ENCODE measurements at regions not wholly inside any gene's neighbourhood (a gene's known extent, or its start where the extent isn't known, plus 50 kb on each side); places are given as distances from the start of the nearest gene placed in this dataset.

DNA sequence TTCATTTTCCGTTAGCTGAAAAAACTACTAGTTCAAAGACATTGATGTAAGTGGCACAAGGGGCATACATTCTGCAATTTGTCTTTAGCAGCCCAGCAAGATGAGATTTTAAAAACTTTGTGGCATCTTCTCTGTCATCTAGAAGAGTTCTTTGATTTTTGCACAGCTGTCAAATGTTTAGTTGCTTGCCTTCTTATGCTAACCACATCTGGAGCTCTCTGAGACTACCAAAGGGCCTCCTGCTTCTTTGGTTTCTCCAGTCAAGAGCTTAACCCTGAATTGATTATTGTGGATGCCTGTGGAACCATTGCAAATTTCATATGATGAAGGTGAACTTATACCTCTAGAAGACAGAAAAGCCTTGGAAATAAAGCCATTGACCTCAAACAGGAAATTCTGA lies 468.7 kb upstream of the RGMA start:
- DNase-seq, result no peak
- no peak overlapping the region for H3K23ac ChIP-seq (ENCODE audit: low read length in 2 of 2)
- H3K36me3 ChIP-seq (ENCODE audit: control insufficient read depth in 1 of 2, insufficient read depth in 2 of 2, low read depth in 1 of 2, low read length in 2 of 2), result no peaks in the 10 kb centered on the region
- H2BK15ac ChIP-seq (ENCODE audit: low read depth, poor library complexity, severe bottlenecking), result no peak overlapping the region
- H3K4me3 ChIP-seq (ENCODE audit: insufficient read depth in 1 of 2, low read depth in 1 of 2, low read length in 2 of 2), result no peak overlapping the region
- H3K27ac ChIP-seq (ENCODE audit: low read length, poor library complexity, severe bottlenecking), result no peak overlapping the region
- no peak overlapping the region for H3K18ac ChIP-seq (ENCODE audit: low read depth in 1 of 2, low read length in 2 of 2)
- H3K14ac ChIP-seq (ENCODE audit: low read length in 2 of 2), result no peak overlapping the region
- H2BK120ac ChIP-seq (ENCODE audit: low read depth, low read length), result no peak overlapping the region
- no peak overlapping the region for H3K4me2 ChIP-seq (ENCODE audit: low read length, poor library complexity, severe bottlenecking)
- H3K4me1 ChIP-seq (ENCODE audit: control insufficient read depth, insufficient read depth, low read depth, low read length), result no peaks in the 10 kb centered on the region
- no peak overlapping the region for H2AK5ac ChIP-seq (ENCODE audit: low read length, severe bottlenecking)
- H3K9me3 ChIP-seq (ENCODE audit: control insufficient read depth, low read length), result peaks cover 3% of the 10 kb centered on the region
- H3K79me1 ChIP-seq (replicated peaks; ENCODE audit: low read length, poor library complexity, severe bottlenecking), result no peaks in the 10 kb centered on the region
- 88% methylated on average over 1 of the region's 1 CpG for WGBS
- no peak overlapping the region for H2BK5ac ChIP-seq (ENCODE audit: low read depth, low read length, poor library complexity, severe bottlenecking)
- H3K9ac ChIP-seq (ENCODE audit: low read length), result no peak overlapping the region
- H3K4ac ChIP-seq (ENCODE audit: low read depth in 1 of 2, low read length in 2 of 2), result no peak overlapping the region
- no peak overlapping the region for H2AFZ ChIP-seq (ENCODE audit: low read depth, low read length)
- H4K91ac ChIP-seq (ENCODE audit: low read length), result no peak overlapping the region
- H4K8ac ChIP-seq (ENCODE audit: low read length), result no peak overlapping the region
- no peak overlapping the region for H2BK12ac ChIP-seq (ENCODE audit: low read length in 2 of 2)
- peaks cover 0 to 9% of the 10 kb centered on the region in 2 experiments for H3K27me3 ChIP-seq (ENCODE audit: control insufficient read depth in 1 of 2, insufficient read depth in 1 of 2, low read length in 2 of 2)

DNA sequence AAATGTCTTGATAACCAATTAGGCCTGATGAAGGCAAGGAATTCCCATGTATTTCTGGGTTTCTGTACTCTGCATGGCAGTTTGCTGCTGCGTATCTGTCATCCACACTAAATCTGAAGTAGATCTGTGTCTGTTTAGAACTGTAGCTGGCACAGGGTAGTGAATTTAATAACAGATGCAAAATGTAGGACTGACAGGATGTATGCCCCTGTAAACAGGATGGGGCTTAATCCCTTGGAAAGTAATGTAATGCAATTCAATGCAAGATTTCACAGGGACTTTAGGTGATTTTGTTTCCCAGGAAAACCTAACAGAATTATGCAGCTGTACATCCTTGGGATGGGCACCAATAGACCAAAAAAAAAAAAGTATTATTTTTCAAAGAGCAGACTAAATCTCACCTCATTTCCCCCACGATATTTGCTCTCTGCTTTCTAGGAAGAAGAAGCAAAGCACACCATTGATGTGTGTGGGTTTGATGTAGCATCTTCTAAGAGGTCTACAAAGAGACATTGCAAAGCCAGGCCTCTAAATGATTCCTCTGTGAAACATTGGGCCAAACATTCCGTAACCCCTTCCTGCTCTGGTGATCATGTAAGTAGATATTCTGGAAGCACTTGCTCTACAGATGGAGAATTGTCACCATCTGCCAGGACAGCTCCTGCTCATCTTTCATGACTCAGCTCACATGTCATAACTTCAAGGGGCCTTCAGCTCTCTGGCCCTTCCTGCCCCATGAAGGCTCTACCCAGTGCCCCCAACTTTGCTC lies 464.3 kb upstream of the RGMA start:
- H3K14ac ChIP-seq (ENCODE audit: low read length in 2 of 2), result no peak overlapping the region
- no peak overlapping the region for H4K91ac ChIP-seq (ENCODE audit: low read length)
- H3K9ac ChIP-seq (ENCODE audit: low read length), result no peak overlapping the region
- H3K4me2 ChIP-seq (ENCODE audit: low read length, poor library complexity, severe bottlenecking), result no peak overlapping the region
- H3K9me3 ChIP-seq (ENCODE audit: control insufficient read depth, low read length), result peaks cover 3% of the 10 kb centered on the region
- no peak overlapping the region for H2BK15ac ChIP-seq (ENCODE audit: low read depth, poor library complexity, severe bottlenecking)
- H3K36me3 ChIP-seq (ENCODE audit: control insufficient read depth in 1 of 2, insufficient read depth in 2 of 2, low read depth in 1 of 2, low read length in 2 of 2), result no peaks in the 10 kb centered on the region
- no peak overlapping the region for H2AFZ ChIP-seq (ENCODE audit: low read depth, low read length)
- no peak overlapping the region for H4K8ac ChIP-seq (ENCODE audit: low read length)
- no peak overlapping the region for H2BK120ac ChIP-seq (ENCODE audit: low read depth, low read length)
- WGBS, result 39% methylated on average over 2 of the region's 3 CpGs
- DNase-seq, result no peak
- H3K79me1 ChIP-seq (replicated peaks; ENCODE audit: low read length, poor library complexity, severe bottlenecking), result no peaks in the 10 kb centered on the region
- no peak overlapping the region for H3K4me3 ChIP-seq (ENCODE audit: insufficient read depth in 1 of 2, low read depth in 1 of 2, low read length in 2 of 2)
- no peak overlapping the region for H3K27ac ChIP-seq (ENCODE audit: low read length, poor library complexity, severe bottlenecking)
- H2BK12ac ChIP-seq (ENCODE audit: low read length in 2 of 2), result no peak overlapping the region
- H3K27me3 ChIP-seq (ENCODE audit: control insufficient read depth in 1 of 2, insufficient read depth in 1 of 2, low read length in 2 of 2), result peaks cover 0 to 9% of the 10 kb centered on the region in 2 experiments
- no peak overlapping the region for H2BK5ac ChIP-seq (ENCODE audit: low read depth, low read length, poor library complexity, severe bottlenecking)
- no peaks in the 10 kb centered on the region for H3K4me1 ChIP-seq (ENCODE audit: control insufficient read depth, insufficient read depth, low read depth, low read length)
- H3K4ac ChIP-seq (ENCODE audit: low read depth in 1 of 2, low read length in 2 of 2), result no peak overlapping the region
- H3K18ac ChIP-seq (ENCODE audit: low read depth in 1 of 2, low read length in 2 of 2), result no peak overlapping the region
- no peak overlapping the region for H2AK5ac ChIP-seq (ENCODE audit: low read length, severe bottlenecking)
- H3K23ac ChIP-seq (ENCODE audit: low read length in 2 of 2), result no peak overlapping the region

DNA sequence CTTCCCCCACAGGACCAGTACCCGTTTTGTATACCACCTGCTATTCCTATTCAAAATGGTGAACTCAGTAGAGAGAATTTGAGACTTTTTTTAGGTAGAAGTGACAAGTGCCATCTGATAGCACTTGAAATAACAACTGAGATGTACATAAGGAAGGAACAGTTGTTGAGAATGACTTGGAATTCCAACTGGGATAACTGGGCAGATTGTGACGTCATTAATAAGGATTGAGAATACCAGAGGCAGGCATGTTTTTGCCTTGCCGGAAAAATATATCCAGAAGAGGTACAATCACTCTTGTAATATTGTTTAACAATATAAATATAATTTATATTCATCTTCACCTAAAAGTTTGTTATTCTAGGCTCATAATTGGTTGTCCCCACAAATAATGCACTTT lies 454.1 kb upstream of the RGMA start:
- Histone ChIP-seq H2BK120ac (ENCODE audit: low read depth, low read length) (no peak overlapping the region), H3K36me3 (ENCODE audit: control insufficient read depth in 1 of 2, insufficient read depth in 2 of 2, low read depth in 1 of 2, low read length in 2 of 2) (no peaks in the 10 kb centered on the region), H3K14ac (ENCODE audit: low read length in 2 of 2) (no peak overlapping the region), H3K23ac (ENCODE audit: low read length in 2 of 2) (no peak overlapping the region), H4K8ac (ENCODE audit: low read length) (no peak overlapping the region), H2AK5ac (ENCODE audit: low read length, severe bottlenecking) (no peak overlapping the region), H4K91ac (ENCODE audit: low read length) (no peak overlapping the region), H3K4me2 (ENCODE audit: low read length, poor library complexity, severe bottlenecking) (no peak overlapping the region), H3K4me1 (ENCODE audit: control insufficient read depth, insufficient read depth, low read depth, low read length) (no peaks in the 10 kb centered on the region), H3K79me1 (replicated peaks; ENCODE audit: low read length, poor library complexity, severe bottlenecking) (no peaks in the 10 kb centered on the region), H2AFZ (ENCODE audit: low read depth, low read length) (no peak overlapping the region), H3K4me3 (ENCODE audit: insufficient read depth in 1 of 2, low read depth in 1 of 2, low read length in 2 of 2) (no peak overlapping the region), H3K18ac (ENCODE audit: low read depth in 1 of 2, low read length in 2 of 2) (no peak overlapping the region), H3K9ac (ENCODE audit: low read length) (no peak overlapping the region), H3K27ac (ENCODE audit: low read length, poor library complexity, severe bottlenecking) (no peak overlapping the region), H2BK15ac (ENCODE audit: low read depth, poor library complexity, severe bottlenecking) (no peak overlapping the region), H2BK12ac (ENCODE audit: low read length in 2 of 2) (no peak overlapping the region), H3K4ac (ENCODE audit: low read depth in 1 of 2, low read length in 2 of 2) (no peak overlapping the region), H2BK5ac (ENCODE audit: low read depth, low read length, poor library complexity, severe bottlenecking) (no peak overlapping the region), H3K9me3 (ENCODE audit: control insufficient read depth, low read length) (peaks cover 17% of the 10 kb centered on the region), H3K27me3 (ENCODE audit: control insufficient read depth in 1 of 2, insufficient read depth in 1 of 2, low read length in 2 of 2) (no peaks in the 10 kb centered on the region)
- 14% methylated on average over 1 of the region's 3 CpGs for WGBS
- DNase-seq, result no peak

DNA sequence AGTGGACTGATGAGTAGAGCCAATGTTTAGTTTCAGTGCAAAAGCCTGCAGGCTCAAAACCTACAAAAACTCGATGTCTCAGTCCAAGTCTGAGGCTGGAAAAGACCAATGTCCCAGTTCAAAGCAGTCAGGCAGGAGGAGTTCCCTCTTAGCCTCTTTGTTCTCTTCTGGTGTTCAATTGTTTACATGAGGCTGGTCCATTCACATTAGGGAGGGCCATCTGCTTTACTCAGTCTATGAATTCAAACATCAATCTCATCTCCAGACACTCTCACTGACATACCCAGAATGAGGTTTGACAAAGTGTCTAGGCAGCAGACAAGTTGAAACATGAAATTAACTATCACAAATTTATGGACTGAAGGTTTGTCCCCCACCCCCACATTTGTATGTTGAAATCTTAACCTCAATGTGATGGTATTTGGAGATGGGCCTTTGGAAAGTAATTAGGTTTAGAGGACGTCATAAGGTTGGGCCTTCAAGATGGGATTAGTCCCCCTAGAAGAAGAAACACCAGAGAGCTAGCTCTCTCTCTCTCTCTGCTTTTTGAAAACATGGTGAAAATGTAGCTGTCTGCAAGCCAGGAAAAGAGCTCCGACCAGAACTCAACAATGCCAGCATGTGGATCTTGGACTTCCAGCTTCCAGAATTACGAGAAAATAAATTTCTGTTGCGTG lies 438.5 kb upstream of the RGMA start:
- Histone ChIP-seq H3K79me1 (replicated peaks; ENCODE audit: low read length, poor library complexity, severe bottlenecking) (no peaks in the 10 kb centered on the region), H3K27ac (ENCODE audit: low read length, poor library complexity, severe bottlenecking) (no peak overlapping the region), H3K14ac (ENCODE audit: low read length in 2 of 2) (no peak overlapping the region), H3K4me3 (ENCODE audit: insufficient read depth in 1 of 2, low read depth in 1 of 2, low read length in 2 of 2) (no peak overlapping the region), H2AK5ac (ENCODE audit: low read length, severe bottlenecking) (no peak overlapping the region), H3K9ac (ENCODE audit: low read length) (no peak overlapping the region), H2BK5ac (ENCODE audit: low read depth, low read length, poor library complexity, severe bottlenecking) (no peak overlapping the region), H4K91ac (ENCODE audit: low read length) (no peak overlapping the region), H3K27me3 (ENCODE audit: control insufficient read depth in 1 of 2, insufficient read depth in 1 of 2, low read length in 2 of 2) (peaks cover 0 to 81% of the 10 kb centered on the region in 2 experiments), H2AFZ (ENCODE audit: low read depth, low read length) (no peak overlapping the region), H3K36me3 (ENCODE audit: control insufficient read depth in 1 of 2, insufficient read depth in 2 of 2, low read depth in 1 of 2, low read length in 2 of 2) (no peaks in the 10 kb centered on the region), H3K4me2 (ENCODE audit: low read length, poor library complexity, severe bottlenecking) (no peak overlapping the region), H3K4ac (ENCODE audit: low read depth in 1 of 2, low read length in 2 of 2) (no peak overlapping the region), H4K8ac (ENCODE audit: low read length) (no peak overlapping the region), H3K4me1 (ENCODE audit: control insufficient read depth, insufficient read depth, low read depth, low read length) (no peaks in the 10 kb centered on the region), H2BK12ac (ENCODE audit: low read length in 2 of 2) (no peak overlapping the region), H3K9me3 (ENCODE audit: control insufficient read depth, low read length) (no peaks in the 10 kb centered on the region), H3K18ac (ENCODE audit: low read depth in 1 of 2, low read length in 2 of 2) (no peak overlapping the region), H3K23ac (ENCODE audit: low read length in 2 of 2) (no peak overlapping the region), H2BK120ac (ENCODE audit: low read depth, low read length) (no peak overlapping the region), H2BK15ac (ENCODE audit: low read depth, poor library complexity, severe bottlenecking) (no peak overlapping the region)
- no peak for DNase-seq
- WGBS, result 64% methylated on average over 3 of the region's 5 CpGs
